IMR-90 (cell line): ENCODE measurements at regions not wholly inside any gene's neighbourhood (a gene's known extent, or its start where the extent isn't known, plus 50 kb on each side); places are given as distances from the start of the nearest gene placed in this dataset.

Experiments used
- ATAC-seq: fragments of 200-7000 bp; cut with Tn5 transposase; 2 replicates; pipeline ENCODE4 v1.9.1; 2020; ENCODE audit warnings: low read depth, mild to moderate bottlenecking, moderate library complexity
- BruUV-seq: library from RNA; stranded (reverse); fragments of 400-500 nt; replicated peaks from 2 replicates; lab custom pipeline; 2021; lab: Mats Ljungman, UMichigan
- CTCF ChIA-PET: fragments of 300-600 bp; formaldehyde crosslinking; extraction: SDS; loops from one replicate; lab custom pipeline; 2021; ENCODE audit warnings: antibody characterized with exemption; lab: Yijun Ruan, JAX
- POLR2A ChIA-PET: fragments of 300-600 bp; sonication (Branson Sonifier 250); formaldehyde crosslinking; loops from one replicate; lab custom pipeline; 2022; ENCODE audit warnings: antibody characterized with exemption; ENCODE audit not compliant: unreplicated experiment; lab: Charles Lee
- DNase-seq: peaks from one replicate; pipeline ENCODE4 v3.0.0; 2013
- H2AFZ ChIP-seq: replicated peaks from 2 replicates; pipeline ENCODE3; 2013; ENCODE audit warnings: low read length, mild to moderate bottlenecking; ENCODE audit not compliant: poor library complexity
- H2AK5ac ChIP-seq: 2 replicates; pipeline ENCODE4 v1.6.1; 2013; ENCODE audit warnings: low read depth, low read length, inconsistent platforms
- H2AK9ac ChIP-seq: replicated peaks from 2 replicates; pipeline ENCODE3; 2013; ENCODE audit warnings: mild to moderate bottlenecking, low read depth, low read length, moderate library complexity; ENCODE audit not compliant: poor library complexity
- H2BK120ac ChIP-seq: 2 replicates; pipeline ENCODE4 v1.6.1; 2013; ENCODE audit warnings: low read depth, low read length, inconsistent platforms
- H2BK15ac ChIP-seq: 3 replicates; pipeline ENCODE4 v1.6.1; 2013; ENCODE audit warnings: low read depth, low read length, inconsistent platforms
- H2BK20ac ChIP-seq: 2 replicates; pipeline ENCODE4 v1.6.1; 2013; ENCODE audit warnings: low read depth, mild to moderate bottlenecking, inconsistent platforms, low read length, moderate library complexity
- H2BK5ac ChIP-seq: 2 replicates; pipeline ENCODE4 v1.6.1; 2013; ENCODE audit warnings: mild to moderate bottlenecking, low read depth, low read length, inconsistent platforms; ENCODE audit not compliant: poor library complexity, severe bottlenecking
- H3K14ac ChIP-seq: replicated peaks from 2 replicates; pipeline ENCODE4 v1.6.1; 2013; ENCODE audit warnings: low read depth, low read length, inconsistent platforms
- H3K18ac ChIP-seq: 2 replicates; pipeline ENCODE4 v1.6.1; 2013; ENCODE audit warnings: low read depth, low read length, control low read depth
- H3K23ac ChIP-seq: 2 replicates; pipeline ENCODE4 v1.6.1; 2013; ENCODE audit warnings: low read depth, low read length, inconsistent platforms
- H3K27ac ChIP-seq: 2 replicates; pipeline ENCODE4 v1.5.1; 2013; ENCODE audit warnings: mild to moderate bottlenecking, control low read depth, low read length; ENCODE audit not compliant: insufficient read depth
- H3K27me3 ChIP-seq: 2 replicates; pipeline ENCODE4 v1.6.1; 2013; ENCODE audit warnings: low read length; ENCODE audit not compliant: control insufficient read depth, insufficient read depth
- H3K36me3 ChIP-seq: 2 replicates; pipeline ENCODE4 v1.6.1; 2013; ENCODE audit warnings: low read length, mixed read lengths; ENCODE audit not compliant: control insufficient read depth, insufficient read depth
- H3K4ac ChIP-seq: 2 replicates; pipeline ENCODE4 v1.6.1; 2013; ENCODE audit warnings: low read depth, low read length, inconsistent platforms
- H3K4me1 ChIP-seq: 2 replicates; pipeline ENCODE4 v1.6.1; 2013; ENCODE audit warnings: low read length, mixed read lengths; ENCODE audit not compliant: control insufficient read depth, insufficient read depth
- H3K4me2 ChIP-seq: 2 replicates; pipeline ENCODE4 v1.6.1; 2013; ENCODE audit warnings: low read depth, mild to moderate bottlenecking, control low read depth, low read length, moderate library complexity
- H3K4me3 ChIP-seq: 2 replicates; pipeline ENCODE4 v1.5.1; 2013; ENCODE audit warnings: low read depth, mild to moderate bottlenecking, control low read depth, low read length, moderate library complexity; ENCODE audit not compliant: insufficient read depth
- H3K56ac ChIP-seq: 2 replicates; pipeline ENCODE4 v1.6.1; 2013; ENCODE audit warnings: low read length, inconsistent platforms; ENCODE audit not compliant: insufficient read depth; ENCODE audit errors: extremely low read depth
- H3K79me1 ChIP-seq, 2 experiments: 2 replicates each; pipeline ENCODE4 v1.6.1; 2013; ENCODE audit warnings: low read length in 2 of 2, inconsistent platforms in 1 of 2, low read depth in 1 of 2
- H3K9ac ChIP-seq: 2 replicates; pipeline ENCODE4 v1.6.1; 2013; ENCODE audit warnings: low read depth, low read length, control low read depth
- H3K9me1 ChIP-seq: 2 replicates; pipeline ENCODE4 v1.6.1; 2013; ENCODE audit warnings: low read length, inconsistent platforms; ENCODE audit not compliant: insufficient read depth
- H3K9me3 ChIP-seq: 2 replicates; pipeline ENCODE4 v1.6.1; 2013; ENCODE audit warnings: low read length; ENCODE audit not compliant: control insufficient read depth, insufficient read depth
- H4K20me1 ChIP-seq: 2 replicates; pipeline ENCODE4 v1.6.1; 2013; ENCODE audit warnings: low read length, inconsistent platforms; ENCODE audit not compliant: insufficient read depth
- H4K5ac ChIP-seq: 2 replicates; pipeline ENCODE4 v1.6.1; 2013; ENCODE audit warnings: mild to moderate bottlenecking, low read depth, low read length, control low read depth
- H4K8ac ChIP-seq, 2 experiments: 2 replicates each; pipeline ENCODE4 v1.6.1; 2013; ENCODE audit warnings: low read depth in 2 of 2, low read length in 2 of 2, control low read depth in 1 of 2, inconsistent platforms in 1 of 2
- H4K91ac ChIP-seq: 2 replicates; pipeline ENCODE4 v1.6.1; 2013; ENCODE audit warnings: low read depth, low read length, inconsistent platforms; ENCODE audit not compliant: insufficient read depth
- BHLHE40 ChIP-seq: fragments of 150-350 bp; IDR thresholded peaks from 2 replicates; pipeline ENCODE4 v1.6.1; 2016; ENCODE audit warnings: mild to moderate bottlenecking, low read depth, low read length
- CEBPB ChIP-seq: IDR thresholded peaks from 2 replicates; pipeline ENCODE4 v1.6.1; 2012; ENCODE audit warnings: low read depth, low read length, improper control_type of control experiment
- CHD1 ChIP-seq: IDR thresholded peaks from 2 replicates; pipeline ENCODE4 v1.6.1; 2012; ENCODE audit warnings: low read depth, low read length, improper control_type of control experiment
- FOS ChIP-seq: fragments of 150-350 bp; IDR thresholded peaks from 2 replicates; pipeline ENCODE4 v1.6.1; 2016; ENCODE audit warnings: low read depth, low read length
- MAFK ChIP-seq: IDR thresholded peaks from 2 replicates; pipeline ENCODE4 v1.6.1; 2012; ENCODE audit warnings: low read depth, low read length, improper control_type of control experiment
- MAZ ChIP-seq: IDR thresholded peaks from 2 replicates; pipeline ENCODE4 v1.6.1; 2012; ENCODE audit warnings: low read depth, mild to moderate bottlenecking, low read length, improper control_type of control experiment, moderate library complexity, borderline replicate concordance
- MXI1 ChIP-seq: IDR thresholded peaks from 2 replicates; pipeline ENCODE4 v1.6.1; 2012; ENCODE audit warnings: low read depth, mild to moderate bottlenecking, low read length, moderate library complexity, borderline replicate concordance
- NFE2L2 ChIP-seq: fragments of 150-350 bp; IDR thresholded peaks from 2 replicates; pipeline ENCODE4 v1.6.1; 2016; ENCODE audit warnings: low read depth, mild to moderate bottlenecking, low read length
- POLR2A ChIP-seq: IDR thresholded peaks from 2 replicates; pipeline ENCODE4 v1.6.1; 2012; ENCODE audit warnings: mild to moderate bottlenecking, low read depth, low read length
- RAD21 ChIP-seq: IDR thresholded peaks from 2 replicates; pipeline ENCODE4 v1.6.1; 2012; ENCODE audit warnings: low read length, improper control_type of control experiment
- RCOR1 ChIP-seq: IDR thresholded peaks from 2 replicates; pipeline ENCODE4 v1.6.1; 2012; ENCODE audit warnings: mild to moderate bottlenecking, low read length, improper control_type of control experiment; ENCODE audit not compliant: insufficient replicate concordance
- RFX5 ChIP-seq: IDR thresholded peaks from 2 replicates; pipeline ENCODE4 v1.8.0; 2012; ENCODE audit warnings: low read depth, mild to moderate bottlenecking, low read length, moderate library complexity
- SMC3 ChIP-seq: fragments of 150-350 bp; IDR thresholded peaks from 2 replicates; pipeline ENCODE4 v1.6.1; 2016; ENCODE audit warnings: low read depth, mild to moderate bottlenecking, antibody characterized with exemption, low read length, moderate library complexity
- USF2 ChIP-seq: fragments of 150-350 bp; IDR thresholded peaks from 2 replicates; pipeline ENCODE4 v1.6.1; 2017; ENCODE audit warnings: mild to moderate bottlenecking, antibody characterized with exemption, low read length, low read depth
- WGBS, 2 experiments: methylation state at CpG; one replicate each; pipeline versions ENCODE4 v1.1.5 to v1.1.7; 2013; ENCODE audit warnings: missing lambda C conversion rate in 2 of 2; ENCODE audit not compliant: insufficient read length in 1 of 2; ENCODE audit errors: extremely low coverage in 2 of 2; 5-methylcytosine and 5-hydroxymethylcytosine counted together
- dilution Hi-C: fragments of 300-500 bp; cut with HindIII; formaldehyde crosslinking; loops from one replicate; pipeline ENCODE4 v1.14.3; 2018; ENCODE audit warnings: low sequenced_read_pairs; ENCODE audit not compliant: unreplicated experiment
- in situ Hi-C: fragments of 300-500 bp; cut with MboI; formaldehyde crosslinking; loops from 3 replicates; pipeline ENCODE4 v1.14.3; 2019; ENCODE audit warnings: low sequenced_read_pairs, inconsistent platforms, mixed read lengths
- intact Hi-C: fragments of 100-400 bp; cut with micrococcal nuclease; formaldehyde crosslinking; loops from 2 replicates; pipeline ENCODE4 v1.10.0; 2022
- TF ChIP-seq, protein P1 (sequence below): conservative IDR thresholded peaks from 2 replicates; pipeline ENCODE4 v1.5.1; 2012; ENCODE audit warnings: mild to moderate bottlenecking, low read depth, low read length, improper control_type of control experiment
- TF ChIP-seq, protein P2 (sequence below): fragments of 150-350 bp; IDR thresholded peaks from 2 replicates; pipeline ENCODE4 v1.6.1; 2016; ENCODE audit warnings: low read depth, mild to moderate bottlenecking, low read length, moderate library complexity, borderline replicate concordance

DNA sequence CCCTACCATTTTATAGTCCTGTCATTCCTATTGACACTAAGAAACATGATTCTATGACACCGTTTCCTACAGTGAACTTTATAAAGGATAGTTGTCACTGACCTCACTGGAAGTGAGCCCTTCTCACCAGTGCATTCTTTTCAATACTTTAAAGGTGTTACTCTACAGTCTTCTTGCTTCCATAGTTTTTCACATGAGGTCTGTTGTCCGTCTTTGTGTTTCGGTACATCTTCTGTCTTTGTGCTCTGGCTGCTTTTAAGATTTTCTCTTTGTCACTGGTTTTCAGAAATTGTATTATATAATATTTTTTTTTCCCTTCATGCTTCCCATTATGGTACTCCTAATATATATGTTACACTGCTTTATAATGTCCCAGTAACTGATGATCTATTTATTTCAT, 174.2 kb downstream of the KIF20B start:
- no peak for DNase-seq
- no TSS peak for BruUV-seq
- no peak overlapping the region for H3K4ac ChIP-seq
- H3K27ac ChIP-seq, result no peak overlapping the region
- no peak overlapping the region for H3K9ac ChIP-seq
- no peak overlapping the region for H4K5ac ChIP-seq
- no peak overlapping the region for H3K4me2 ChIP-seq
- H2AK5ac ChIP-seq, result no peak overlapping the region
- in situ Hi-C loops, result no loop called here
- WGBS, 2 experiments, result no CpG with 5 or more reads among the region's 3 CpGs
- H2AFZ ChIP-seq, result no peak overlapping the region
- H3K9me1 ChIP-seq, result no peaks in the 10 kb centered on the region
- ChIA-PET POLR2A (no interaction called here), CTCF (no interaction called here)
- no peak overlapping the region for H2AK9ac ChIP-seq
- no peak overlapping the region for H2BK20ac ChIP-seq
- H3K9me3 ChIP-seq, result no peaks in the 10 kb centered on the region
- no peak overlapping the region for H3K23ac ChIP-seq
- no peak for TF ChIP-seq USF2
- no peak for TF ChIP-seq RAD21
- no peak for TF ChIP-seq RFX5
- TF ChIP-seq NFE2L2, result no peak
- TF ChIP-seq BHLHE40, result no peak
- no peak for TF ChIP-seq FOS
- TF ChIP-seq, protein P1, sequence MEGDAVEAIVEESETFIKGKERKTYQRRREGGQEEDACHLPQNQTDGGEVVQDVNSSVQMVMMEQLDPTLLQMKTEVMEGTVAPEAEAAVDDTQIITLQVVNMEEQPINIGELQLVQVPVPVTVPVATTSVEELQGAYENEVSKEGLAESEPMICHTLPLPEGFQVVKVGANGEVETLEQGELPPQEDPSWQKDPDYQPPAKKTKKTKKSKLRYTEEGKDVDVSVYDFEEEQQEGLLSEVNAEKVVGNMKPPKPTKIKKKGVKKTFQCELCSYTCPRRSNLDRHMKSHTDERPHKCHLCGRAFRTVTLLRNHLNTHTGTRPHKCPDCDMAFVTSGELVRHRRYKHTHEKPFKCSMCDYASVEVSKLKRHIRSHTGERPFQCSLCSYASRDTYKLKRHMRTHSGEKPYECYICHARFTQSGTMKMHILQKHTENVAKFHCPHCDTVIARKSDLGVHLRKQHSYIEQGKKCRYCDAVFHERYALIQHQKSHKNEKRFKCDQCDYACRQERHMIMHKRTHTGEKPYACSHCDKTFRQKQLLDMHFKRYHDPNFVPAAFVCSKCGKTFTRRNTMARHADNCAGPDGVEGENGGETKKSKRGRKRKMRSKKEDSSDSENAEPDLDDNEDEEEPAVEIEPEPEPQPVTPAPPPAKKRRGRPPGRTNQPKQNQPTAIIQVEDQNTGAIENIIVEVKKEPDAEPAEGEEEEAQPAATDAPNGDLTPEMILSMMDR, result no peak
- TF ChIP-seq MXI1, result no peak
- TF ChIP-seq MAZ, result no peak
- TF ChIP-seq POLR2A, result no peak
- TF ChIP-seq RCOR1, result no peak
- TF ChIP-seq SMC3, result no peak
- TF ChIP-seq CHD1, result no peak
- TF ChIP-seq, protein P2, sequence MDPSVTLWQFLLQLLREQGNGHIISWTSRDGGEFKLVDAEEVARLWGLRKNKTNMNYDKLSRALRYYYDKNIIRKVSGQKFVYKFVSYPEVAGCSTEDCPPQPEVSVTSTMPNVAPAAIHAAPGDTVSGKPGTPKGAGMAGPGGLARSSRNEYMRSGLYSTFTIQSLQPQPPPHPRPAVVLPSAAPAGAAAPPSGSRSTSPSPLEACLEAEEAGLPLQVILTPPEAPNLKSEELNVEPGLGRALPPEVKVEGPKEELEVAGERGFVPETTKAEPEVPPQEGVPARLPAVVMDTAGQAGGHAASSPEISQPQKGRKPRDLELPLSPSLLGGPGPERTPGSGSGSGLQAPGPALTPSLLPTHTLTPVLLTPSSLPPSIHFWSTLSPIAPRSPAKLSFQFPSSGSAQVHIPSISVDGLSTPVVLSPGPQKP, result no peak
- no peak for TF ChIP-seq MAFK
- no peak for TF ChIP-seq CEBPB
- H2BK5ac ChIP-seq, result no peak overlapping the region
- H2BK120ac ChIP-seq, result no peak overlapping the region
- H3K79me1 ChIP-seq, result no peaks in the 10 kb centered on the region
- no peak overlapping the region for H3K4me3 ChIP-seq
- H3K18ac ChIP-seq, result no peak overlapping the region
- no peak for ATAC-seq
- H3K56ac ChIP-seq, result no peak overlapping the region
- H4K20me1 ChIP-seq, result no peaks in the 10 kb centered on the region
- no peak overlapping the region for H2BK15ac ChIP-seq
- no peak overlapping the region for H4K8ac ChIP-seq
- intact Hi-C loops, result no loop called here
- H3K14ac ChIP-seq, result no peak overlapping the region
- H3K36me3 ChIP-seq, result no peaks in the 10 kb centered on the region
- dilution Hi-C loops, result no loop called here
- no peaks in the 10 kb centered on the region for H3K27me3 ChIP-seq
- H4K91ac ChIP-seq, result no peak overlapping the region
- H3K4me1 ChIP-seq, result no peaks in the 10 kb centered on the region
